ENCODE measurements at regions not wholly inside any gene's neighbourhood (a gene's known extent, or its start where the extent isn't known, plus 50 kb on each side); places are given as distances from the start of the nearest gene placed in this dataset.

DNA sequence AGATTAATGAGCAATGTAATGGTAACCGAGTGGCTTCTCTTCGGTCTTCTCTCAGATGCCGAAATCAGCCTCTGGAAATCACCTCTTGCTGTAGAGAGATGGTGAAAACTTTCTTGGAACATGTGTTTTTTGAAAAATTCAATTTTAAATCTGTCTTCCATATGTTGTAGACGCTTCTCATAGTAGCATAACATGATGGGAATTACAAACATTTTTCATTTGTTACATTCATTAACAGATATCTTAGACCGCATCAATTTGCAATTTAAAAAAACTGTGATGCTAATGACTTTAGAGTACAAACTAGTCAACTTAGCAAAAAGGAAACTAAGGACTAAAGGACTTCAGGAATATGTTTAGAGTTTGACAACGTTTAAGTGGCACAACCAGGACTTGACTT lies 275.2 kb downstream of the ASXL3 start:
- no peak overlapping the region for H3K27ac Mint-ChIP-seq
- peaks cover 0 to 7% of the 10 kb centered on the region in 2 donors for H3K9me3 Mint-ChIP-seq
- DNase-seq (no peak), ATAC-seq (replicated peaks) (no peak)
- no peaks in the 10 kb centered on the region for H3K36me3 Mint-ChIP-seq (ENCODE audit: insufficient read depth)
- no peak overlapping the region for H3K4me3 Mint-ChIP-seq
- H3K27me3 Mint-ChIP-seq, result no peaks in the 10 kb centered on the region
- no peaks in the 10 kb centered on the region for H3K4me1 Mint-ChIP-seq (ENCODE audit: low read depth in 2 of 2)

DNA sequence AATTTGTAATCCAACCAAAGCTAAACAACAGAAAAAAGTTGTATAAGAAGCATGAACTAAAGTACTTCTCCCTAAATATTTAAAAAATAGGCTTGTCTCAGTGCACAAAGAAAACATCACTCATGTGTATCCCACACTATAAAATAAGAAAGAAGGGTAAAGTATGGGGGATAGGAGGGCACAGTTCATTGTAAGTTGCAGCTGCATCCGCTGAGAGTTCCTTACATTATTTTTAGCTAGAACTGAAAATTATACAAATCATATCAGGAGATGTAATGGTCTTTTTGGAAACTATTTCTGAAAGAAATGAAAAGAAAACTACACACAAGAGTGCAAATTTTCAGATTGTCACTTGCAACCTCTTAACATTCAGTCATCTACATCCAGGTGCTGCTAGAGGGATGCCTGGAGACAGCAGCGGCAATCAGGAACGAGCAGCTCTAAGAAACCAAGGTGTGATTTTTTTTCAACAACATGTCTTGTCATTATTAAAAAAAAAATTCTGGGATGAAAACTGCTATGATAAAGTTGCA lies 273.6 kb downstream of the ASXL3 start:
- H3K27ac Mint-ChIP-seq, result no peak overlapping the region
- ATAC-seq (replicated peaks) (no peak), DNase-seq (no peak)

DNA sequence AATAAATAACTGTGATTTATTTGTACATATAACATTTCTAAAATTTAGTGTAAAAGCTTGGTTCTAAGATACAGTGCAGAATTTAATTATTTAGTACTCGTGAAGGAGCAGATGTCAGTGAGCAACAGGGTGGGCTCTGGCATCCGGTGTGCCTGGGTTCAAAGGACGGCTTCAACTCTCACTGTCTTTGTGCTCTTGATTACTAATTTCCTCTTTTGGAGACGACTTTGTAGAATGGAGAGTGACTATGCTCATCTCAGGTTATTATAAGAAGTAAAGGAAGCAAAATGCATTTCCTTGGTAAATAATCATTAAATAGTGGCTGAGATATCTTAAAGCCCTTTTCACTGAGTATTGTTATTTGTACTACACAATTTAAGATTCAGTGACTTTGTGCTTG lies 271.7 kb downstream of the ASXL3 start:
- Mint-ChIP-seq H3K27ac (no peak overlapping the region), H3K4me1 (ENCODE audit: low read depth in 2 of 2) (no peaks in the 10 kb centered on the region)

More for the DNA sequence above, 273.6 kb downstream of the ASXL3 start:
- H3K9me3 Mint-ChIP-seq, result peaks cover 7 to 10% of the 10 kb centered on the region in 2 donors
- no peaks in the 10 kb centered on the region for H3K27me3 Mint-ChIP-seq
- no peak overlapping the region for H3K4me3 Mint-ChIP-seq
- no peaks in the 10 kb centered on the region for H3K36me3 Mint-ChIP-seq (ENCODE audit: insufficient read depth)
- H3K4me1 Mint-ChIP-seq (ENCODE audit: low read depth in 2 of 2), result no peaks in the 10 kb centered on the region

DNA sequence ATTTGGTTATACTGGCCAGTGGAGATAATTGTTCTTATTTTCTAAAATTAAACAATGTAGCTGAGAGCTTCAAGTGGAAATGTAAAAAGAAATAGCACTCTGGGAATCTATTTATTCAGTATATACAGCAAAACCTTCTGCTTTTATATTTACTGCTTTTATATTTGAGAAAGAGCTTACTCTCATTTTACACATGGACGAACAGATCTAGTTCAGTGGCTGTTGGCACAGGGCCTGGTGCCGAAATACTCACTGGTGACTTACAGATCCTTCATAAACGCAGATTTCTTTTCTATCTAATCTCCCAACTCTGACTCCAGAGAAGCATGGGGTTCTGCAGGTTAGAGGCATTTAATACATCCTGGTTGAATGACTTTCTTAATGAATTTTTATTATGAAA lies 266.2 kb downstream of the ASXL3 start:
- H3K36me3 Mint-ChIP-seq (ENCODE audit: insufficient read depth), result no peaks in the 10 kb centered on the region
- no peak overlapping the region for H3K4me3 Mint-ChIP-seq
- H3K27ac Mint-ChIP-seq, result no peak overlapping the region
- H3K9me3 Mint-ChIP-seq, result peaks cover 9 to 17% of the 10 kb centered on the region in 2 donors
- H3K4me1 Mint-ChIP-seq (ENCODE audit: low read depth in 2 of 2), result no peaks in the 10 kb centered on the region
- no peaks in the 10 kb centered on the region for H3K27me3 Mint-ChIP-seq
- DNase-seq (no peak), ATAC-seq (replicated peaks) (no peak)

More for the DNA sequence above, 271.7 kb downstream of the ASXL3 start:
- peaks cover 9 to 14% of the 10 kb centered on the region in 2 donors for H3K9me3 Mint-ChIP-seq
- ATAC-seq (replicated peaks) (no peak), DNase-seq (no peak)
- no peaks in the 10 kb centered on the region for H3K27me3 Mint-ChIP-seq
- no peaks in the 10 kb centered on the region for H3K36me3 Mint-ChIP-seq (ENCODE audit: insufficient read depth)
- no peak overlapping the region for H3K4me3 Mint-ChIP-seq

DNA sequence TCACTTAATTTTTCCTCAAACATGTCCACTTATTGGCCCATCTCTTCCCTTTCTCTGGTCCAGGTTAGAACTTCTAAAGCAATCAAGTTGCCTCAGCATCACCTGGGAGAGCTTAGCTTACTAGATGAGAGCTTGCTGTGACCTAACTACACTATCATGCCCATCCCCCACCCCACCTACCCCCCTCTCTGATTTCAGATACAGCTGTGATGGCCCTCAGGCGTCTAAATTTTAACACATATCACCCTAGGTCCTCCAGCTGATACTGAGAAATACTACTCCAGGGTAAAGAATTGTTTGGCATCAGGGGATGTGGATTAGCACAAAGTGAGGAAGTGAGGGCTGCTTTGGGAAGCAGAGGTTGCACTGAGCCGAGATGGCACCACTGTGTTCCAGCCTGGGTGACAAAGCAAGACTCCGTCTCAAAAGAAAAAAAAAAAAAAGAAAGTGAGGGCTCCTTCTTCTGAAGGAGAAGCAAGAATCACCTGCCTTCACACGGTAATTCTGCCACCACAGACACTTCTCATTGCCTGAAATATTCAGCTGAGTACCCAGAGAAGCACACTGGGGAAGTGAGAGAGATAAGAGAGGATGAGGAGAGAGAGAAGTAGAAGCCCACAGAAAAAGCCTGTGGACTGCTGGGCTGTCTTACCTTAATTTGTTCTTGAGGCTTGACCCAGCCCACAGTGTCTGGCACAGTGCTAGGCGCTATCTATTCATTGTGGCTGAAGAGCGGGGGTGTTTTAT lies 263.4 kb downstream of the ASXL3 start:
- Mint-ChIP-seq H3K9me3 (peaks cover 12 to 16% of the 10 kb centered on the region in 2 donors), H3K27ac (no peak overlapping the region), H3K36me3 (ENCODE audit: insufficient read depth) (no peaks in the 10 kb centered on the region), H3K4me3 (no peak overlapping the region), H3K27me3 (no peaks in the 10 kb centered on the region), H3K4me1 (ENCODE audit: low read depth in 2 of 2) (no peaks in the 10 kb centered on the region)
- DNase-seq (no peak), ATAC-seq (replicated peaks) (no peak)

DNA sequence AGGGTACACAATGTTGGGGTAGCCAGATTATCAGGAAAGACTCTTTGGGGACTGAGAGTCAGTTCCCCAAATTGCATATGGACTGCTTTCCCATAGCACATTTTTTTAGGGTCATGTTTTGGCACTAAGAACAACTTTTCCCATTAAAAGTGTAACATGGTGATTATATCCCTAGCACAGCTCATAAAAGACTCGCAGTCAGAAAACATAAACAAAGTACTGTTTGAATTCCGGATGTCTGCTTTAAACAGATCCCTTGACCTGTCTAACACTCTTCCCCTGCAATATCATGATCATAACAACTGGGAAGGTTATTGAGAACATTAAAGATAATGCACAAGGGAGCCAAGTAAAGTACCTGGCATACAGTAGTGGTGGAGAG lies 262.2 kb downstream of the ASXL3 start:
- no peak overlapping the region for H3K4me3 Mint-ChIP-seq
- no peaks in the 10 kb centered on the region for H3K4me1 Mint-ChIP-seq (ENCODE audit: low read depth in 2 of 2)
- ATAC-seq (replicated peaks), result no peak
- no peaks in the 10 kb centered on the region for H3K27me3 Mint-ChIP-seq
- peaks cover 12 to 18% of the 10 kb centered on the region in 2 donors for H3K9me3 Mint-ChIP-seq
- no peak overlapping the region for H3K27ac Mint-ChIP-seq
- DNase-seq, result no peak
- H3K36me3 Mint-ChIP-seq (ENCODE audit: insufficient read depth), result no peaks in the 10 kb centered on the region

DNA sequence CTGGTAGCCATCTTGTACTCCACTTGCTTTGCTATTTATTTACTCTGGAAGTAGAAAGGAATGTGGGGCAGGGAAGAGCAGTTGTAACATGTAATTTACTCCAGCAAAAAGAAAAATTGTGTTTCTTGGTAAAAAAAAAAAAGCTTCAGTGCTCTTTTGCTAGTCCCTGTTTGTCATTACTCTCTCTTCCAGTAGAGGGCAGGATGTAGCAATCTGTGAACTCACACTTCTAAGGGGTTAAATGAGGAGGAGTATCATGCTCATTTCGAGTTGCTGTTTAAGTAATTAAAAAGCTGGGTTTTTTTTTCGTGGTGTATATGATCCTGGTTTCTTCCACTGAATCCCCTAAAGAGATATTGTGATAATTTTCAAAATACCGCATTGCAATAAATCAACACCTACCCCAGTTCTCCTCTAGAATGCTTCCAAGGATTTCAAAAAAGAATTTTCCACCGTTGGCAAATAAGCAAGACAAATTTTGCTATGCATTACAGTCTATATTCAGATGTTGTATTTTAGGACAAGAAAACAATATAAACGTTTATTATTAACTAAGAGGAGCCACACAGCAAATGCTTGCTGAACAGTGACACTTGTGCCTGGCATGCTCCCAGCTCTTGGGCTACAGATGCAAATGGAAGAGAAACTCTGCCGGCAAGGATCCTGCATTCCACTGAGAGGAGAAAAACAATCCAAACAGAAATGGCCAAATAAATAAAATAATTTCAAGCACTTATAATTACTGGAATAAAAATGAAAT lies 261.6 kb downstream of the ASXL3 start:
- ATAC-seq (replicated peaks), result no peak

DNA sequence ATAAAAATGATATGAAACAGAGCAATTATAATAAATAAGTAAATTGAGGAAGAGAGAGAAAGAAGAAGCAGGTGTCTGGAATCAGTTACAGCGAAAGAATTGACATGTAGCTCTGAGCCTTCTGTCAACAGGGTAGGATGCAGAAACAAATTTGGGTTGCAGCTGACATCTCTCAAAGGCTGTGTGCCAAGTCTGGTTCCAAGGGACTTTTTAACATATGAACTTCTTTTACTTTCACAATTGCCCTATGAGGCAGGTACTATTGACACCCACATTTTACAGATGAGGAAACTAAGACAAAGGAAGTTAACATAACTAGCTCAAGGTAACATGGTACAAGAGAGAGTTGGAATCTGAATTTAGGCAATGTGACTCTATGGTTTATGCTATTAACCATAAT lies 260.0 kb downstream of the ASXL3 start:
- ATAC-seq (replicated peaks) (no peak), DNase-seq (no peak)
- no peaks in the 10 kb centered on the region for H3K4me1 Mint-ChIP-seq (ENCODE audit: low read depth in 2 of 2)
- H3K36me3 Mint-ChIP-seq (ENCODE audit: insufficient read depth), result no peaks in the 10 kb centered on the region
- H3K27ac Mint-ChIP-seq, result no peak overlapping the region
- H3K27me3 Mint-ChIP-seq, result no peaks in the 10 kb centered on the region
- peaks cover 17 to 19% of the 10 kb centered on the region in 2 donors for H3K9me3 Mint-ChIP-seq
- H3K4me3 Mint-ChIP-seq, result no peak overlapping the region

More for the DNA sequence above, 261.6 kb downstream of the ASXL3 start:
- Mint-ChIP-seq H3K4me3 (no peak overlapping the region), H3K4me1 (ENCODE audit: low read depth in 2 of 2) (no peaks in the 10 kb centered on the region), H3K27ac (no peak overlapping the region), H3K27me3 (no peaks in the 10 kb centered on the region), H3K36me3 (ENCODE audit: insufficient read depth) (no peaks in the 10 kb centered on the region), H3K9me3 (peaks cover 12 to 14% of the 10 kb centered on the region in 2 donors)
- DNase-seq, result no peak

DNA sequence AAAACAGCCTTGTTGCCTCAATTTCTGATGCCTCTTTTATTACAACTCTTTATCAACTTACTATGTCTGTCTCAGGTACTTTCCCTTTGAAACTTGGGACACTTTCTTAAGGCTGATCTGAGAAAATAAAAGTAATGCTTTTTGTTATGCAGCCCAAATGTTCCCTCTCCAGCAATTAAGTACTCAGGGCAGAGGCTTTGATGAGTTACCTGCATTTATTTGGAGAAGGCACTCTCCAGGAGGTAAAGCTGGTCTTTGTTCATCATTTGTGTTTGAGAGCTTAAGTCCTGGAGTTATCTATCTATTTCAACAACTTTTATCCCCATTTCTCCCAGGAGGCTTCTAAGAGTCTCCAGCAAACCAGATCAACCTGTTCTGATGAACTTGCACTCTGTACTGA lies 259.2 kb downstream of the ASXL3 start:
- H3K4me1 Mint-ChIP-seq (ENCODE audit: low read depth in 2 of 2), result no peaks in the 10 kb centered on the region
- no peak for ATAC-seq (replicated peaks)

DNA sequence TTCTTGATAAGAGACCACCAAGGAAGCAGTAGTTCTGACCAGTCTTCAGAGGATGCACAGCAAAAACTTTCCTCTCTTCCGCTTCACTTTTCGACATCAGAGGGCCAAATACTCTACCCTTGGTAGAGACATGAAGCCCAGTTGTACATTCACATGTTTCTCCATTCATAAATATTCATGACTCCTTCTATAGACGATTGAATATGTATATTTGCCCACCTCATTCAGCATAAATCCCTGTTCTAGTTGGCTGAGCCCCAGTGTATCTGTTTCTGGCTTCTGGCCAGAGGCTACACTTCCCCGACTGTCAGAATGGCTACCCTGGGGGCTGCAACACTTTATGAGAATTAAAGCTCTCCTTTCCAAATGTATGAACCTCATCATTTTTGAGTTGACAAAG lies 258.5 kb downstream of the ASXL3 start:
- H3K27me3 Mint-ChIP-seq, result no peaks in the 10 kb centered on the region
- ATAC-seq (replicated peaks), result no peak
- peaks cover 14 to 19% of the 10 kb centered on the region in 2 donors for H3K9me3 Mint-ChIP-seq
- no peak overlapping the region for H3K4me3 Mint-ChIP-seq
- H3K27ac Mint-ChIP-seq, result no peak overlapping the region
- no peaks in the 10 kb centered on the region for H3K36me3 Mint-ChIP-seq (ENCODE audit: insufficient read depth)
- DNase-seq, result no peak
- no peaks in the 10 kb centered on the region for H3K4me1 Mint-ChIP-seq (ENCODE audit: low read depth in 2 of 2)

More for the DNA sequence above, 259.2 kb downstream of the ASXL3 start:
- no peak overlapping the region for H3K4me3 Mint-ChIP-seq
- H3K9me3 Mint-ChIP-seq, result peaks cover 11 to 19% of the 10 kb centered on the region in 2 donors
- no peak for DNase-seq
- H3K27ac Mint-ChIP-seq, result no peak overlapping the region
- no peaks in the 10 kb centered on the region for H3K36me3 Mint-ChIP-seq (ENCODE audit: insufficient read depth)
- no peaks in the 10 kb centered on the region for H3K27me3 Mint-ChIP-seq

DNA sequence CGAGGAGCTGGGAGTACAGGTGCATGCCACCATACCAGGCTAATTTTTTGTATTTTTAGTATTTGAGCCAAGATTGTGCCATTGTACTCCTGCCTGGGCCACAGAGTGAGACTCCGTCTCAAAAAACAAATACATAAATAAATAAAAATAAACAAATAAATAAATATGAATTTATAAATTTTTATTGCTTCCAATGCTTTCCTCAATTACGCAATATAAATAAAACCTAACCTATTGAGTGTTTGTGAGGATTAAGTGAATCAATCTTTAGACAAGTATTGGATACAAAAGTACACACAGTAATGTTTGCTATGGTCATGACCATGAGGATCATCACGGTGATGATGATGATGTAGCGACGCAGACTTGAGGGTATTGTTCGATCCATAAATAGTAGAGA lies 257.4 kb downstream of the ASXL3 start:
- no peak for DNase-seq
- H3K9me3 Mint-ChIP-seq, result peaks cover 14 to 19% of the 10 kb centered on the region in 2 donors
- no peak overlapping the region for H3K4me3 Mint-ChIP-seq
- ATAC-seq (replicated peaks), result no peak
- no peaks in the 10 kb centered on the region for H3K4me1 Mint-ChIP-seq (ENCODE audit: low read depth in 2 of 2)
- H3K27me3 Mint-ChIP-seq, result no peaks in the 10 kb centered on the region
- H3K36me3 Mint-ChIP-seq (ENCODE audit: insufficient read depth), result no peaks in the 10 kb centered on the region
- no peak overlapping the region for H3K27ac Mint-ChIP-seq

DNA sequence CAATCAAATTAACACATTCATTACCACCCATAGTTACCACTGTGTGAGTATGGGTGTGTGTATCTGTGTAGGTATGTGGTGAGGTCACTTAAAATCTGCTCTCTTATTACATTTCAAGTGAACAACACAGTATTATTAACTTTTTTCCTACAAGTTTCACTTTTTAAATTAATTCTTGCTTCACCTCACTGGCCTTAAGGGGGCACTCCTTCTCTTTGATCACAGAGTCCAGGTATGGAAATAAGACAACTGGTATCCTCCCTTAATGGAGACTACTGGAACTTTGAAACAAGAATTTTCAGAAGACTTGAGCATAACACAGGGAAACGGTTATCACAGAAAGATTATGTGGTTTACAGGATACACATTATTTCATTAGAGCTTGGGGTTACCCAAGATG lies 255.8 kb downstream of the ASXL3 start:
- DNase-seq, result no peak
- no peaks in the 10 kb centered on the region for H3K36me3 Mint-ChIP-seq (ENCODE audit: insufficient read depth)
- H3K4me1 Mint-ChIP-seq (ENCODE audit: low read depth in 2 of 2), result no peaks in the 10 kb centered on the region
- H3K9me3 Mint-ChIP-seq, result peaks cover 14 to 19% of the 10 kb centered on the region in 2 donors
- H3K27me3 Mint-ChIP-seq, result no peaks in the 10 kb centered on the region
- H3K4me3 Mint-ChIP-seq, result no peak overlapping the region
- no peak for ATAC-seq (replicated peaks)
- no peak overlapping the region for H3K27ac Mint-ChIP-seq

DNA sequence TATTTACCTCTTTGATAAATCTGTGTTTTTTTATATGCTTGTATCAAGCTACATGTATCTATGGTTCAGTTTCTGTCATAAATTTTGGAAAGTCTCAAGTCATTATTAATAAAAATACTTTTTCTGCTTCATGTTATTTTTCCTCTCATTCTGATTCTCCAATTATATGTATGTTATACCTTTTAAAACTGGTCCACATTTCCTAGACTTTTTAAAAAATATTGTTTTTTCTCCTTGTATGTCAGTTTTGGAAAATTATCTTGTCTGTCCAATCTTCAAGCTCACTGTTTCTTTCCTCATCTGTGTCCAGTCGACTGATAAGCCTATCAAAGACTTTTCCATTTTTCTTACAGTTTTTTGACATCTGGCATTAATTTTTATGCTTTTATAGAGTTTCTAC lies 253.4 kb downstream of the ASXL3 start:
- ATAC-seq (replicated peaks), result no peak
- H3K36me3 Mint-ChIP-seq (ENCODE audit: insufficient read depth), result no peaks in the 10 kb centered on the region
- H3K4me1 Mint-ChIP-seq (ENCODE audit: low read depth in 2 of 2), result no peaks in the 10 kb centered on the region

DNA sequence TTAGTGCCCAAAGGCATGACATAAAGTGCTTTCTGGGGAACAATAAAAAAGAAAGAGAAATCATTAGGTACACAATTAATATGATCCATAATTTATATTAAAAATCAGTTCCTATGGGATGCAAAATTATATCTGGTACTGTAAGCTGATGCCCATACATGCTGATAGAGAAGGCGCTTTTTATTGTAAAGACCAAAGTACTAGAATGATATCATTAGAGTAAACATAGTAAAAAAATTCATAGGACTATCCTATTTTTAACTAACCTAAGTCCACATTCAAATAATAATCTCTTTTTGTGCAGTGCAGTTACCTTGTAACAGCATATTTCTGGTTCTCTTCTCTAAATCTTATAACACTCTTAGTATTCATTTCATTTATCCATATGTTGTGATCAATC lies 252.2 kb downstream of the ASXL3 start:
- Mint-ChIP-seq H3K27ac (no peak overlapping the region), H3K27me3 (no peaks in the 10 kb centered on the region), H3K9me3 (peaks cover 7 to 11% of the 10 kb centered on the region in 2 donors), H3K4me3 (no peak overlapping the region), H3K36me3 (ENCODE audit: insufficient read depth) (no peaks in the 10 kb centered on the region), H3K4me1 (ENCODE audit: low read depth in 2 of 2) (no peaks in the 10 kb centered on the region)
- ATAC-seq (replicated peaks), result no peak
- no peak for DNase-seq

More for the DNA sequence above, 253.4 kb downstream of the ASXL3 start:
- H3K27ac Mint-ChIP-seq, result no peak overlapping the region
- no peak for DNase-seq
- H3K9me3 Mint-ChIP-seq, result peaks cover 7 to 9% of the 10 kb centered on the region in 2 donors
- no peak overlapping the region for H3K4me3 Mint-ChIP-seq
- H3K27me3 Mint-ChIP-seq, result no peaks in the 10 kb centered on the region
